GM21529 (cell line): ENCODE measurements at regions not wholly inside any gene's neighbourhood (a gene's known extent, or its start where the extent isn't known, plus 50 kb on each side); places are given as distances from the start of the nearest gene placed in this dataset.

ENCODE experiments used
- ATAC-seq: cut with Tn5 transposase; IDR thresholded peaks from one replicate; pipeline ENCODE4 v1.9.1; 2021; ENCODE audit not compliant: unreplicated experiment

GRCh38 chr18:64273724-64274123, 124.8 kb upstream of the LINC00305 start:
- no peak for ATAC-seq

- no peak for ATAC-seq
Measured at GRCh38 chr18:64271975-64272659, 123.2 kb upstream of the LINC00305 start.

- no peak for ATAC-seq
Measured at GRCh38 chr18:64271246-64271645, 122.4 kb upstream of the LINC00305 start.

GRCh38 chr18:64270608-64271007, 121.7 kb upstream of the LINC00305 start:
- no peak for ATAC-seq

- no peak for ATAC-seq
Measured at GRCh38 chr18:64270121-64270520, 121.2 kb upstream of the LINC00305 start.

GRCh38 chr18:64264171-64264570, 115.3 kb upstream of the LINC00305 start:
- no peak for ATAC-seq

- no peak for ATAC-seq
Measured at GRCh38 chr18:64260810-64261209, 111.9 kb upstream of the LINC00305 start.

GRCh38 chr18:64259871-64260270, 111.0 kb upstream of the LINC00305 start:
- ATAC-seq = no peak

- no peak for ATAC-seq
Measured at GRCh38 chr18:64258111-64258650, 109.3 kb upstream of the LINC00305 start.

- no peak for ATAC-seq
Measured at GRCh38 chr18:64254399-64255093, 105.7 kb upstream of the LINC00305 start.

GRCh38 chr18:64253873-64254272, 105.0 kb upstream of the LINC00305 start:
- no peak for ATAC-seq

GRCh38 chr18:64253222-64253621, 104.3 kb upstream of the LINC00305 start:
- ATAC-seq = no peak

- no peak for ATAC-seq
Measured at GRCh38 chr18:64248836-64249235, 99.9 kb upstream of the LINC00305 start.

GRCh38 chr18:64245126-64245861, 96.4 kb upstream of the LINC00305 start:
- no peak for ATAC-seq

- ATAC-seq = no peak
Measured at GRCh38 chr18:64244571-64244970, 95.7 kb upstream of the LINC00305 start.

GRCh38 chr18:64240316-64240715, 91.4 kb upstream of the LINC00305 start:
- no peak for ATAC-seq

GRCh38 chr18:64238076-64238475, 89.2 kb upstream of the LINC00305 start:
- no peak for ATAC-seq

GRCh38 chr18:64234321-64234720, 85.4 kb upstream of the LINC00305 start:
- ATAC-seq = no peak

GRCh38 chr18:64233851-64234250, 85.0 kb upstream of the LINC00305 start:
- no peak for ATAC-seq

- ATAC-seq = no peak
Measured at GRCh38 chr18:64220941-64221340, 72.1 kb upstream of the LINC00305 start.

GRCh38 chr18:64219517-64219916, 70.6 kb upstream of the LINC00305 start:
- no peak for ATAC-seq
